ENCODE measurements at regions not wholly inside any gene's neighbourhood (a gene's known extent, or its start where the extent isn't known, plus 50 kb on each side); places are given as distances from the start of the nearest gene placed in this dataset.

DNA sequence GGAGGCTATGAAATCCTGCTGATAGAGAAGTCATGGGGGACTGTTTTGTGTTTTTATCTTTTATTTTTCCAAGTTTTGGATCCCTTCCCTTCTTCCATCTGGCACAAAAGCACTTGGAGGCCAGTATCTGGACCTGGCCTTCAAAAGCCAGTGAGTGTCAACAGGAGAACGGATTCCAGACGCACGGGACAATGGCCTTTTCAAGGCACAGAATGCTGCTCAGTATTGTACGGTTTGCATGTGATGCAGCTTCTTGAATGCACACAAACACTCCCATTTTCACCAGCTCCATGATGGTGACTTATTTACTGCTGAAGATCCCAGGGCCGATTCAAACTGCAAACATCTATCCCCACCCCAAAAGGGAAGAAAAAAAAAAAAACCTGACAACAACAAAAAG is 145.4 kb downstream of the CPEB2 start:
- no peak overlapping the region for H3K4me3 ChIP-seq
- H3K27ac ChIP-seq: no peak overlapping the region
- intact Hi-C loops (cut with DNase I; ENCODE audit: low total_unique reads) (no loop called here), in situ Hi-C loops (cut with MboI; ENCODE audit: low sequenced_read_pairs in 4 of 4) (no loop called here)
- H3K27me3 ChIP-seq: no peaks in the 10 kb centered on the region
- DNase-seq (no peak), ATAC-seq (no peak)
- H3K4me1 ChIP-seq: peaks cover 11 to 13% of the 10 kb centered on the region in 2 donors
- H3K9me3 ChIP-seq: no peaks in the 10 kb centered on the region
- H3K36me3 ChIP-seq: no peaks in the 10 kb centered on the region
- TF ChIP-seq, protein P1, sequence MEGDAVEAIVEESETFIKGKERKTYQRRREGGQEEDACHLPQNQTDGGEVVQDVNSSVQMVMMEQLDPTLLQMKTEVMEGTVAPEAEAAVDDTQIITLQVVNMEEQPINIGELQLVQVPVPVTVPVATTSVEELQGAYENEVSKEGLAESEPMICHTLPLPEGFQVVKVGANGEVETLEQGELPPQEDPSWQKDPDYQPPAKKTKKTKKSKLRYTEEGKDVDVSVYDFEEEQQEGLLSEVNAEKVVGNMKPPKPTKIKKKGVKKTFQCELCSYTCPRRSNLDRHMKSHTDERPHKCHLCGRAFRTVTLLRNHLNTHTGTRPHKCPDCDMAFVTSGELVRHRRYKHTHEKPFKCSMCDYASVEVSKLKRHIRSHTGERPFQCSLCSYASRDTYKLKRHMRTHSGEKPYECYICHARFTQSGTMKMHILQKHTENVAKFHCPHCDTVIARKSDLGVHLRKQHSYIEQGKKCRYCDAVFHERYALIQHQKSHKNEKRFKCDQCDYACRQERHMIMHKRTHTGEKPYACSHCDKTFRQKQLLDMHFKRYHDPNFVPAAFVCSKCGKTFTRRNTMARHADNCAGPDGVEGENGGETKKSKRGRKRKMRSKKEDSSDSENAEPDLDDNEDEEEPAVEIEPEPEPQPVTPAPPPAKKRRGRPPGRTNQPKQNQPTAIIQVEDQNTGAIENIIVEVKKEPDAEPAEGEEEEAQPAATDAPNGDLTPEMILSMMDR (IDR thresholded peaks at IDR 0.05 in 4 of 5, conservative IDR thresholded peaks at IDR 0.05 in 1 of 5): no peak
- TF ChIP-seq POLR2A (IDR thresholded peaks at IDR 0.05): no peak

- H3K4me3 ChIP-seq: no peak overlapping the region
- no peak overlapping the region for H3K27ac ChIP-seq
- no peaks in the 10 kb centered on the region for H3K27me3 ChIP-seq
- H3K9me3 ChIP-seq: no peaks in the 10 kb centered on the region
- peaks cover 11 to 13% of the 10 kb centered on the region in 2 donors for H3K4me1 ChIP-seq
- ATAC-seq: no peak
- intact Hi-C loops (cut with DNase I; ENCODE audit: low total_unique reads): no loop called here
- H3K36me3 ChIP-seq: no peaks in the 10 kb centered on the region
- in situ Hi-C loops (cut with MboI; ENCODE audit: low sequenced_read_pairs in 4 of 4): no loop called here
- TF ChIP-seq, protein P1 (IDR thresholded peaks at IDR 0.05 in 4 of 5, conservative IDR thresholded peaks at IDR 0.05 in 1 of 5): no peak
- no peak for TF ChIP-seq POLR2A (IDR thresholded peaks at IDR 0.05)
- no peak for DNase-seq
Measured at GRCh38 chr4:15148199-15148598, 145.9 kb downstream of the CPEB2 start.

- H3K9me3 ChIP-seq: no peaks in the 10 kb centered on the region
- TF ChIP-seq, protein P1 (IDR thresholded peaks at IDR 0.05 in 4 of 5, conservative IDR thresholded peaks at IDR 0.05 in 1 of 5): no peak
- no peak for TF ChIP-seq POLR2A (IDR thresholded peaks at IDR 0.05)
- no peak overlapping the region for H3K4me3 ChIP-seq
- no peaks in the 10 kb centered on the region for H3K36me3 ChIP-seq
- intact Hi-C loops (cut with DNase I; ENCODE audit: low total_unique reads): no loop called here
- in situ Hi-C loops (cut with MboI; ENCODE audit: low sequenced_read_pairs in 4 of 4): no loop called here
- DNase-seq (no peak), ATAC-seq (no peak)
- no peaks in the 10 kb centered on the region for H3K27me3 ChIP-seq
- peaks cover 11 to 13% of the 10 kb centered on the region in 2 donors for H3K4me1 ChIP-seq
- no peak overlapping the region for H3K27ac ChIP-seq
Measured at GRCh38 chr4:15148691-15149090, 146.4 kb downstream of the CPEB2 start.

DNA sequence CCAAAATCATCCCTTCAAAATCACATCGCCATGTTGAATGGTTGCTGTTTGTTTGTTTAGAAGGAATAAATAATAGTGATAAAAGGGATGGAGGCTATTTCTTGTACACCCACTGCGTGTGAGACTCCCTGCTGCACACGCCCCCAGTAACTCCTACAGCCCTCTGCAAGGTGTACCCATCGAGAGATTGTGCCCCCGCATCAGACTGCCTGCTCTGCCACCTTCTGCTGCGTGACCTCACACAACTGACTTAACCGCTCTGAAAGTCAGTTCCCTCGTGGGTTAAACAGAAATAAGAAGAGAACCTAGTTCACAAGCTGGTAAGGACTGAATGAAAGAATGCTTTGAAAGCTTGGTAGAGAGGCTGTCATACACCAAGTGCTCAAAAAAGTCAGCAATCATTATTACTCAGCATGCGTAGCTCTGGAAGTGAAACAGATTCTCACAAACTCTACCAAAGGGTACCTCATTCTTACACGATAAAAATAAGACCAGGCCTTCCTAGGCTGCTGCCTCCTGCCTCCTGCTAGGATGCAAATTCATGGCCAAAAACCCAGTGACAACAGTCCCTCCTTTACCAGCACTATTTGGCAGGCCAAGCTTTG is 147.1 kb downstream of the CPEB2 start:
- no peak for ATAC-seq
- Histone ChIP-seq H3K9me3 (no peaks in the 10 kb centered on the region), H3K27me3 (no peaks in the 10 kb centered on the region), H3K4me1 (peaks cover 11 to 13% of the 10 kb centered on the region in 2 donors), H3K27ac (peak overlapping the region in 1 of 4 donors; percentile 1), H3K4me3 (no peak overlapping the region), H3K36me3 (no peaks in the 10 kb centered on the region)
- no peak for DNase-seq
- intact Hi-C loops (cut with DNase I; ENCODE audit: low total_unique reads): no loop called here
- in situ Hi-C loops (cut with MboI; ENCODE audit: low sequenced_read_pairs in 4 of 4): no loop called here
- TF ChIP-seq POLR2A (IDR thresholded peaks at IDR 0.05): no peak
- TF ChIP-seq, protein P1 (IDR thresholded peaks at IDR 0.05 in 4 of 5, conservative IDR thresholded peaks at IDR 0.05 in 1 of 5): no peak

Measured in gastrocnemius medialis (tissue), 4 donors.